Small intestine (tissue), 7 donors: ENCODE measurements at regions not wholly inside any gene's neighbourhood (a gene's known extent, or its start where the extent isn't known, plus 50 kb on each side); places are given as distances from the start of the nearest gene placed in this dataset.

Source experiments
- DNase-seq, 2 donors: peaks; one replicate each; pipeline versions ENCODE4 v3.0.0 to v3.0.0-alpha.2; 2013
- FAIRE-seq: peaks from 2 replicates; lab custom pipeline; 2012; peaks lifted over from hg19 to GRCh38; lab: Jason Lieb, UNC
- H3K27ac ChIP-seq, 3 donors: one replicate each; pipeline ENCODE4 v1.5.1; 2013; ENCODE audit warnings: low read length in 2 of 3, mild to moderate bottlenecking in 2 of 3, control low read depth in 1 of 3, inconsistent platforms in 1 of 3, low read depth in 1 of 3, moderate library complexity in 1 of 3
- H3K27me3 ChIP-seq, 3 donors: one replicate each; pipeline ENCODE4 v1.6.1; 2013; ENCODE audit warnings: low read length in 3 of 3, inconsistent platforms in 1 of 3; ENCODE audit not compliant: control insufficient read depth in 3 of 3, insufficient read depth in 3 of 3
- H3K36me3 ChIP-seq, 3 donors: one replicate each; pipeline ENCODE4 v1.6.1; 2013; ENCODE audit warnings: low read length in 3 of 3, inconsistent platforms in 1 of 3, low read depth in 1 of 3, mild to moderate bottlenecking in 1 of 3, moderate library complexity in 1 of 3; ENCODE audit not compliant: control insufficient read depth in 3 of 3, insufficient read depth in 2 of 3
- H3K4me1 ChIP-seq, 3 donors: one replicate each; pipeline ENCODE4 v1.6.1; 2013; ENCODE audit warnings: low read length in 2 of 3, inconsistent platforms in 1 of 3, low read depth in 1 of 3, mild to moderate bottlenecking in 1 of 3, moderate library complexity in 1 of 3; ENCODE audit not compliant: control insufficient read depth in 3 of 3, insufficient read depth in 2 of 3
- H3K4me3 ChIP-seq, 3 donors: one replicate each; pipeline ENCODE4 v1.5.1; 2013; ENCODE audit warnings: low read length in 3 of 3, control low read depth in 1 of 3, inconsistent platforms in 1 of 3, low read depth in 1 of 3, mild to moderate bottlenecking in 1 of 3, moderate library complexity in 1 of 3
- H3K9me3 ChIP-seq, 2 donors: one replicate each; pipeline ENCODE4 v1.6.1; 2013; ENCODE audit warnings: low read depth in 1 of 2, low read length in 1 of 2; ENCODE audit not compliant: control insufficient read depth in 2 of 2, insufficient read depth in 1 of 2
- WGBS, 3 donors: extraction: QIAGEN DNeasy Blood & Tissue Kit; methylation state at CpG; one replicate each; pipeline ENCODE4 v1.1.7; 2013; 5-methylcytosine and 5-hydroxymethylcytosine counted together
- donor health status: healthy with polysubstance abuse.
- donor health status: control.
- donor health status: control.
- donor health status: Bipolar disorder and iron deficiency.
- donor health status: healthy.

DNA sequence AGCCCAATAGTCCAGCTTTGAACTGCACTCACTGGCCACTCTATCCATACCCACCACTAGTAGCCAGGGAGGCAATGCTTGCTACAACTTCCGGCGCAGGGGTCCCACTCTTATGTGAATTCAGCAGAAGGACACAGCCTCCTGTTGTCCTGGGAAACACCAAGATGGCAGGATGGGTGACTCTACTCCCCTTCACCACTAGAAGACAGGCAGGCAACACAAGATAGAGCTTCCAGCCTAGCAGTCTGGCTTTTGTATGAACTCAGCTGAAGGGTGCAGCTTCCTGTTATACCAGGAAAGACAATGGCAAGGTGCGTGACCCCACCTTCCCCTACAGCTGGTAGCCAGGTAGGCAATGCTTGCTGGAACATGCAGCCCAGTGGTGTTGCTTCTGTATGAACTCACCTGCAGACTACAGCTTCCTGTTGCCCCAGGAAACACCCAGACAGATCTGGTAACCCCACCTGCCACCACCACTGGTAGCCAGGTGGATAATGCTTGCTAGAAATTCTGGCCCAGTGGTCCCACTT is 205.2 kb upstream of the KIRREL3 start:
- Histone ChIP-seq H3K4me1 (no peaks in the 10 kb centered on the region), H3K27ac (no peak overlapping the region), H3K27me3 (no peaks in the 10 kb centered on the region), H3K36me3 (no peaks in the 10 kb centered on the region), H3K4me3 (no peak overlapping the region), H3K9me3 (peaks cover 0 to 7% of the 10 kb centered on the region in 2 donors)
- DNase-seq, result no peak
- 93 to 98% (median 98%) methylated on average over 3 of the region's 3 CpGs for WGBS, 3 donors
- FAIRE-seq, result no peak

DNA sequence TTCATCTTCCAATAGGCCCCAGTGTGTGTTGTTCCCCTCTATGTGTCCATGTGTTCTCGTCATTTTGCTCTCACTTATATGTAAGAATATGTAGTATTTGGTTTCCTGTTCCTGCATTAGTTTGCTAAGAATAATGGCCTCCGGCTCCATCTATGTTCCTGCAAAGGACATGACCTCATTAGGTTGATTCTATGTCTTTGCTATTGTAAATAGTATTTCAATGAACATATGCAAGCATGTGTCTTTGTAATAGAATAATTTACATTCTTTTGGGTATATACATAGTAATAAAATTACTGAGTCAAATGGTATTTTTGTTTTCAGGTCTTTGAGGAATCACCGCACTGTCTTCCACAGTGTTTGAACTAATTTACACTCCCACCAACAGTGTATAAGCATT is 202.9 kb upstream of the KIRREL3 start:
- no peaks in the 10 kb centered on the region for H3K27me3 ChIP-seq
- no peak overlapping the region for H3K4me3 ChIP-seq
- no peaks in the 10 kb centered on the region for H3K36me3 ChIP-seq
- no peaks in the 10 kb centered on the region for H3K4me1 ChIP-seq
- 19 to 24% (median 21%) methylated on average over 3 of the region's 3 CpGs for WGBS, 3 donors
- FAIRE-seq (no peak), DNase-seq (no peak)
- H3K27ac ChIP-seq, result no peak overlapping the region
- peaks cover 0 to 7% of the 10 kb centered on the region in 2 donors for H3K9me3 ChIP-seq

DNA sequence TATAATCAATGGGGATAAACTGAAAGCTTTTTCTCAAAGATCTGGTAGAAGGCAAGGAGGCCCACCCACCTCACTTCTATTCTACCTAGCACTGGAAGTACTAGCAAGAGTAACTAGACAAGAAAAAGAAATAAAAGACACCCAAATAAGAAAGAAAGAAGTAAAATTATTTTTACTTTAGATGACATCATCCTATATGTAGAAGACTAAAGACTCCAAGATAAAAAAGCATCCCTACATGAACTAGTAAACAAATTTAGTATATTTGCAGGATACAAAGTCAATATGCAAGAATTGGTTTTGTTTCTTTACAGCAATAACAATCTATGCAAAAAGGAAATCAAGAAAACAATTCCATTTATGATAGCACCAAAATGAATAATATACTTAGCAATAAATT is 201.5 kb upstream of the KIRREL3 start:
- H3K36me3 ChIP-seq, result no peaks in the 10 kb centered on the region
- no peak overlapping the region for H3K4me3 ChIP-seq
- no peak overlapping the region for H3K27ac ChIP-seq
- no peaks in the 10 kb centered on the region for H3K4me1 ChIP-seq
- no peak for FAIRE-seq
- DNase-seq, result no peak
- H3K27me3 ChIP-seq, result no peaks in the 10 kb centered on the region
- H3K9me3 ChIP-seq, result peaks cover 0 to 7% of the 10 kb centered on the region in 2 donors

DNA sequence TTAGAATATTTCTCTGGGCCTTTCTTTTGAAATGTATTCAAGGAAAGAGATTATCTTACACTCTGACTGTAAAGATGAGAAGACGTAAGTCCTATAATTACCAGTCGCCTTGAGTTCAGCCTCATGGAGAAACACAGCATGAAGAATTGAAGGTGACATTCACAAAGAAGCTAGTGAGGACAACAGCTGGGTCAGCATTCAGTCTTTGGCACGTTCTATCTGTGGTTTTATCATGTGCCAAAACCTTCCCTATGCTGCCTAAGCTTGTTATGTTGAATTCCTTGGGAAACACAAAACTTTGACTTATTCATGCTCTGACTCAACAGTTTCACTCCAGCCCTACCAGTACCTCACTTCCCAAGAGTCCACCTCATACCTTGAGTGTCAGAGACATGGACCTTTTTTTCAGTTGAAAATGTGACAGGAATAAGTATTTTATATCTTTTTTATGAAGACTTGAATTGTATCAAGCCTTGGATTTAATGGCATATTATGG is 198.8 kb upstream of the KIRREL3 start:
- DNase-seq (no peak), FAIRE-seq (no peak)
- H3K36me3 ChIP-seq, result no peaks in the 10 kb centered on the region
- WGBS, 3 donors, result 63 to 69% (median 68%) methylated on average over 3 of the region's 3 CpGs
- H3K4me3 ChIP-seq, result no peak overlapping the region
- no peaks in the 10 kb centered on the region for H3K4me1 ChIP-seq
- H3K27ac ChIP-seq, result no peak overlapping the region
- H3K27me3 ChIP-seq, result no peaks in the 10 kb centered on the region
- no peaks in the 10 kb centered on the region for H3K9me3 ChIP-seq

DNA sequence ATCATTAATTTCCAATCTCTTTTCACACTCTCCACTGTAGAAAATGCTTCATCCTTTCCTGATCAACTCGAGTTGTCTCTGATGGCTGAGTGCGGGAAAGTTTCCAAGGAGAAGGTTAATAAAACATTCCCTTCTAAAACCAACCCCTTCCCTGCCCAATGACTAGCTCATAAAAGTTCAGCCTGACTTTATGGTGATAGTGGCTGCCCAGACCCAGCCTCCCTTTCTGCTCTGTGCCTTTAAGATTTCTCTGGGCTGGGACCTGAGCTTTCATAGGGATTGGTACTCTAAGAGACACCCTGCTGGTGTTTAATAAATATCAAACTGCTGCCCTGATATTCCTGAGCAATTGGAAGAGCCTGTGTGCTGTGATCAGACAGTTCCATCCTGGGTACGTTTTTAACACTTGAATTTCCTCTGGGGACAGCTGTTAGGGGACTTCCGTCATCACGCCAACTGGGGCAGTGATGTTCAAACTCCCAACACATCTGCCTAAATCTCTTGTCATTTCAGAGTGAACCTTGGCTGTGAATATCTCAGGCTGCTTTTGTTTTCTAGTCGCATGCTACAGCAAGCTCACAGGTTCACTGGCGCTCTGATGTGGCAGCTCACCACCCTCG is 195.0 kb upstream of the KIRREL3 start:
- no peak overlapping the region for H3K4me3 ChIP-seq
- H3K27ac ChIP-seq, result no peak overlapping the region
- H3K27me3 ChIP-seq, result no peaks in the 10 kb centered on the region
- WGBS, 3 donors, result 57 to 60% (median 59%) methylated on average over 8 of the region's 8 CpGs
- no peaks in the 10 kb centered on the region for H3K4me1 ChIP-seq
- DNase-seq, result no peak
- H3K9me3 ChIP-seq, result no peaks in the 10 kb centered on the region
- FAIRE-seq, result no peak
- H3K36me3 ChIP-seq, result no peaks in the 10 kb centered on the region

DNA sequence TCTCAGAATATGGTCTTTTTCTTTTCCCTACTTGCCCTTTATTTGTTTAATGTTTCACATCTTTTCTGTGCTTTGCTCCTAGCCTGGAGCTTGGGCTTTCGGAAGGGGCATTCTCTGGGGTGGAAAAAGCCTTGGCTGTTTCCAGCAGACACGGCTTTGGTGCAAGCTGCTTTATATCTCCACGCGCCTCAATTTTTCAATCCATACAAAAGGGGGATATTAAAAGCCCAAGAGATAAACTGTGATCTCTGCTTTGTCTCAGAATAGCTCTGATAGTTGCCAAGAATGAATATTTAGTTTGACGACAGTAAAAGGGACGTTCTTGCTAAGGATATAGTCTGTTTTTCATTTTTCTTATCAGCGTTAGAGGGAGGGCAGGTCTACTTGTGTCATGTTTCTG is 194.0 kb upstream of the KIRREL3 start:
- Histone ChIP-seq H3K9me3 (no peaks in the 10 kb centered on the region), H3K27ac (no peak overlapping the region), H3K4me3 (no peak overlapping the region), H3K4me1 (no peaks in the 10 kb centered on the region), H3K27me3 (no peaks in the 10 kb centered on the region), H3K36me3 (no peaks in the 10 kb centered on the region)
- no peak for DNase-seq
- 68 to 77% (median 76%) methylated on average over 7 of the region's 7 CpGs for WGBS, 3 donors
- FAIRE-seq, result no peak

DNA sequence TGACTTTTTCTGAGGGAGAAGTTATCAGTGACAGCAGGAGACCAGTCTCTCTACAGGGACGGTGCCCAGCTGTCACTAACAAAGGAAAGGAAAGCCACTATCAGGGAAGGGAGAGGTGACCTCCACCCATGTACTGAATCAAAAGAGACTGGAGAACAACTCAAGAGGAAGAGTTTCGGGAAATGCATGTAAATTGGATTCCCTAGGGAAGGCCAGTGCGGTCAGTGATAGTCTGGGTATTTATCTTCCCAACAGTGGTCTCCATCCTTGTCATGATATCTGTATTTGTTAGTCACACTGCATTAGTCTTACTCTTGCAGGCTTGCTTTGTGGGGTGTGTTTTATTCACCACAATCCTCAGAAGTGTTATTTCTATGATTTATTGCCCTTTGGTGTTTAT is 193.4 kb upstream of the KIRREL3 start:
- FAIRE-seq (no peak), DNase-seq (no peak)
- Histone ChIP-seq H3K27ac (no peak overlapping the region), H3K4me1 (no peaks in the 10 kb centered on the region), H3K36me3 (no peaks in the 10 kb centered on the region), H3K4me3 (no peak overlapping the region), H3K9me3 (no peaks in the 10 kb centered on the region), H3K27me3 (no peaks in the 10 kb centered on the region)
- 55 to 58% (median 56%) methylated on average over 3 of the region's 3 CpGs for WGBS, 3 donors

DNA sequence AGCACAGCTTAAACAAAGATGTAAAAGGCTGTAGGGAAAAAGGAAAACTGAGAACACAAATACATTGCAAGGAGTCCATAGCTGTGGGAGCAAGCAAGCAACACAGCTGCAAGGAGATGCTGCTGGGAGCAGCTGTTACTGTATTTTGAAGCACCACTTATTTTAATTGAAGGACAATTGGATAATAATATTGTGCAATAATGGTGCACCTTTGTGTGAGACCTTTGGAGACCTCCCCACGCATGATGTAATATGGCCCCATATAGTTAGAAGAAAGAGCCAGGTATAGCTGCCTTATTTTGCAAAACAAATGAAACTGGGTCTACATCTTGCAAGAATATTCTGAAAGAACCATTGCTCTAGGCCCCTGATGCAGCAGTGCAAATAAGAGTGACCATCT is 191.1 kb upstream of the KIRREL3 start:
- H3K27me3 ChIP-seq, result no peaks in the 10 kb centered on the region
- no peaks in the 10 kb centered on the region for H3K9me3 ChIP-seq
- 78 to 94% (median 93%) methylated on average over 1 of the region's 1 CpG for WGBS, 3 donors
- H3K36me3 ChIP-seq, result no peaks in the 10 kb centered on the region
- DNase-seq, result no peak
- H3K4me1 ChIP-seq, result no peaks in the 10 kb centered on the region
- H3K4me3 ChIP-seq, result no peak overlapping the region
- no peak for FAIRE-seq
- H3K27ac ChIP-seq, result no peak overlapping the region

DNA sequence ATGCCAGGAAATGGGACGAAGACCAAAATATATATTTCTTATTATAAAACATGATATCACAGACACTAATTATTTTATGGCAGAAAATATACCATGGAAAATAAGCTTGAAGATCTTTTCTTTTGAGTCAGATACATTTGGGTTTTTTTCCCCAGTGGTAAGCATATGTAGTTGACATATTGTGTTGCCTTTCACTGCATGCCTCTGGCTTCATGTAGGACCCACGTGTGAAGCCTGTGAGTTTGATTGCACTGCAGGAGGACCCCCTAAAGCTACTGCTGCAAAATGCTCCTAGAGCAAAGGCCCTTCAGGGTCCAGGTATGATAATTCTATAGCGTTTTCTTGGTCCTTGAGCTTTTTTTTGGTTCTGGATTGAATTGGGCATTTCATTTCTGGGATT is 190.7 kb upstream of the KIRREL3 start:
- Histone ChIP-seq H3K9me3 (no peaks in the 10 kb centered on the region), H3K4me1 (no peaks in the 10 kb centered on the region), H3K27me3 (no peaks in the 10 kb centered on the region), H3K27ac (no peak overlapping the region), H3K4me3 (no peak overlapping the region), H3K36me3 (no peaks in the 10 kb centered on the region)
- no peak for DNase-seq
- WGBS, 3 donors, result 53 to 64% (median 53%) methylated on average over 3 of the region's 3 CpGs
- FAIRE-seq, result no peak
